ENCODE measurements at regions not wholly inside any gene's neighbourhood (a gene's known extent, or its start where the extent isn't known, plus 50 kb on each side); places are given as distances from the start of the nearest gene placed in this dataset.

DNA sequence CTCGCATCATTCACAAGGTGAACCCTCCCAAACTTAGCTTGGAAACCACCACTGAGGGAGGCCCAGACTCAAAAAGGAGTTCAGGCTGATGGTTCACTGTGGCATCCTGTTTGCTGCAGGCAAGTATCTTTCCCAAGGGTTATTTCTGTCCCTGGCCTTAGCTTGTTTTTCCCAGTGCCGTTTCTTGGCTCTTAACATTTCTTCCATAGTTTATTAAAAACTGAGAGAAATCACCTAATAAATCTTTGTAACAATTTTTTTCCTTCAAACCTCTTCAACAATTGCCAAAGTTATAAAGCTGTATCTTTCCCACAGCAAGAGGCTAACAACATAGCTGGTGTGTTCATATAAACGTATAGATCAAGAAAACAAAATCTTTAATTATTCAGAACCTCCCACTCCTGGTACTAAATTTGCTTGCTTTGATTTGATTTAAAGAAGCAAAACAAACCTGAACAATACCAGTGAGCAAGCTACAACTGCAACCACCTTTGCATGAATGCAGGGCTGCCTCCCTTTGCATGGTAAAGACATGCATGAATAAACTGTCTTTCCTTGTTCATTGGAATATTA, 234.9 kb upstream of the STT3B start:
- no peak for TF ChIP-seq EP300 (IDR thresholded peaks at IDR 0.05)
- TF ChIP-seq POLR2A (IDR thresholded peaks at IDR 0.05), result no peak
- TF ChIP-seq, protein P1, sequence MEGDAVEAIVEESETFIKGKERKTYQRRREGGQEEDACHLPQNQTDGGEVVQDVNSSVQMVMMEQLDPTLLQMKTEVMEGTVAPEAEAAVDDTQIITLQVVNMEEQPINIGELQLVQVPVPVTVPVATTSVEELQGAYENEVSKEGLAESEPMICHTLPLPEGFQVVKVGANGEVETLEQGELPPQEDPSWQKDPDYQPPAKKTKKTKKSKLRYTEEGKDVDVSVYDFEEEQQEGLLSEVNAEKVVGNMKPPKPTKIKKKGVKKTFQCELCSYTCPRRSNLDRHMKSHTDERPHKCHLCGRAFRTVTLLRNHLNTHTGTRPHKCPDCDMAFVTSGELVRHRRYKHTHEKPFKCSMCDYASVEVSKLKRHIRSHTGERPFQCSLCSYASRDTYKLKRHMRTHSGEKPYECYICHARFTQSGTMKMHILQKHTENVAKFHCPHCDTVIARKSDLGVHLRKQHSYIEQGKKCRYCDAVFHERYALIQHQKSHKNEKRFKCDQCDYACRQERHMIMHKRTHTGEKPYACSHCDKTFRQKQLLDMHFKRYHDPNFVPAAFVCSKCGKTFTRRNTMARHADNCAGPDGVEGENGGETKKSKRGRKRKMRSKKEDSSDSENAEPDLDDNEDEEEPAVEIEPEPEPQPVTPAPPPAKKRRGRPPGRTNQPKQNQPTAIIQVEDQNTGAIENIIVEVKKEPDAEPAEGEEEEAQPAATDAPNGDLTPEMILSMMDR (IDR thresholded peaks at IDR 0.05), result no peak
- intact Hi-C loops (cut with DNase I), result no loop called here
- no peak for DNase-seq

DNA sequence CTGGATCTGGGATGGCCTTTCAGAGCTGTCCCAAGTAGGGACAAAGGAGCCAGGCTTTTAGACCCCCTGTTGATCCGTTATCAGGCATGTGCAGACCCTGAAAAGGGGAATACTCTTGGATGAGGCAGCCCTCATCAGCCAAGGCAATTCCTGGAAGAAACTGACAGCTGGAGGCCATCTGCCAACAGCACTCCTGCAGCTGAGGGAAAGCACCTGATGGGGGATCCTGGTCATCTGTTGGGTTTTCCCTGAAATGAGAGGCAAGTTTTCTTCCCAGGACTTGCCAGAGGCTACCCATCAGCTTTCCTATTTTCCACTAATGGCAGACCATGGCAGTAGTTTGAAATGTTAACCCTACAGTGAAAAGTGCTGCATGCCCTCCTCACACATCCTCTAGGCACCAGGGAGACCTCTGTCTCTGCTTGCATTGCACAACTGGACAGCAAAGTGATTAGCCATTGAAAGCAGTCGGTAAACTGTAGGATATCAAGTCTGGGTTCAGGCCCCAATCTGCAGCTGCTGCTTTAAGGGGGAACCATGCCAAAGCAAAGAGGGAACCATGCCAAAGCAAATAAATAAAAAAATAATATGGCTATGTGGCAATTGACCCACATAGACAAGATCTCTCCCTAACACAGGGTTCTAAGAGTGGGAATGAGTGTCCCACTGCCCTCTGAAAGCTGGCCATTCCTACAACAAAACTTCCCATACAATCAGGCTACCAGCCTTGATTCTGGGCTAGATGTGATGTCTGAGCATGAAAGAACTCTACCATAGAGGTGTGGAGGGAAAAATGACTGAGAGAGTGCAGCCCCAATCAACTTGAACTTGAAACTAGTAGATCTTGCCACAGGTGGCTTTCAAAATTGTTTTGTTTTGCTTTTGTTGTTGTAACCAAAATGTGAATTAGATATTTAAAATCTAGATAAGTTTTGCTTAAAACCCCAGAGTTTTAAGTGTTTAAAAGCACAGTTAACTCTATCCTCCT, 232.0 kb upstream of the STT3B start:
- Histone ChIP-seq H3K9me3 (no peaks in the 10 kb centered on the region), H3K4me3 (no peak overlapping the region), H3K4me1 (ENCODE audit: insufficient read depth) (peaks cover 6% of the 10 kb centered on the region), H3K27me3 (no peaks in the 10 kb centered on the region), H3K27ac (no peak overlapping the region), H3K36me3 (no peaks in the 10 kb centered on the region)
- intact Hi-C loops (cut with DNase I), result no loop called here
- DNase-seq, result no peak
- TF ChIP-seq EP300 (IDR thresholded peaks at IDR 0.05), result no peak
- TF ChIP-seq, protein P1 (IDR thresholded peaks at IDR 0.05), result no peak
- no peak for TF ChIP-seq POLR2A (IDR thresholded peaks at IDR 0.05)
- 65 to 85% (median 81%) methylated on average over 2 of the region's 2 CpGs for WGBS, 3 donors

More for the DNA sequence above, 234.9 kb upstream of the STT3B start:
- H3K36me3 ChIP-seq, result no peaks in the 10 kb centered on the region
- H3K9me3 ChIP-seq, result no peaks in the 10 kb centered on the region
- 70 to 81% (median 80%) methylated on average over 3 of the region's 3 CpGs for WGBS, 3 donors
- peaks cover 7% of the 10 kb centered on the region for H3K4me1 ChIP-seq (ENCODE audit: insufficient read depth)
- H3K27me3 ChIP-seq, result no peaks in the 10 kb centered on the region
- no peak overlapping the region for H3K27ac ChIP-seq
- no peak overlapping the region for H3K4me3 ChIP-seq

GRCh38 chr3:31302343-31302742, 230.4 kb upstream of the STT3B start:
- Histone ChIP-seq H3K9me3 (no peaks in the 10 kb centered on the region), H3K27ac (no peak overlapping the region), H3K27me3 (no peaks in the 10 kb centered on the region), H3K36me3 (no peaks in the 10 kb centered on the region), H3K4me3 (no peak overlapping the region), H3K4me1 (ENCODE audit: insufficient read depth) (peaks cover 9% of the 10 kb centered on the region)
- WGBS, 3 donors, result 93 to 100% (median 98%) methylated on average over 1 of the region's 1 CpG
- DNase-seq, result no peak
- TF ChIP-seq EP300 (IDR thresholded peaks at IDR 0.05), result no peak
- no peak for TF ChIP-seq POLR2A (IDR thresholded peaks at IDR 0.05)
- TF ChIP-seq, protein P1 (IDR thresholded peaks at IDR 0.05), result no peak
- intact Hi-C loops (cut with DNase I), result no loop called here

GRCh38 chr3:31305340-31305739, 227.4 kb upstream of the STT3B start:
- DNase-seq, result no peak
- no peak overlapping the region for H3K4me3 ChIP-seq
- no peaks in the 10 kb centered on the region for H3K27me3 ChIP-seq
- peaks cover 12% of the 10 kb centered on the region for H3K4me1 ChIP-seq (ENCODE audit: insufficient read depth)
- no peaks in the 10 kb centered on the region for H3K9me3 ChIP-seq
- H3K27ac ChIP-seq, result no peak overlapping the region
- intact Hi-C loops (cut with DNase I), result no loop called here
- WGBS, 3 donors, result 82 to 91% (median 85%) methylated on average over 2 of the region's 2 CpGs
- TF ChIP-seq POLR2A (IDR thresholded peaks at IDR 0.05) (no peak), EP300 (IDR thresholded peaks at IDR 0.05) (no peak)
- TF ChIP-seq, protein P1 (IDR thresholded peaks at IDR 0.05), result no peak
- no peaks in the 10 kb centered on the region for H3K36me3 ChIP-seq
